ENCODE measurements at regions not wholly inside any gene's neighbourhood (a gene's known extent, or its start where the extent isn't known, plus 50 kb on each side); places are given as distances from the start of the nearest gene placed in this dataset.

DNA sequence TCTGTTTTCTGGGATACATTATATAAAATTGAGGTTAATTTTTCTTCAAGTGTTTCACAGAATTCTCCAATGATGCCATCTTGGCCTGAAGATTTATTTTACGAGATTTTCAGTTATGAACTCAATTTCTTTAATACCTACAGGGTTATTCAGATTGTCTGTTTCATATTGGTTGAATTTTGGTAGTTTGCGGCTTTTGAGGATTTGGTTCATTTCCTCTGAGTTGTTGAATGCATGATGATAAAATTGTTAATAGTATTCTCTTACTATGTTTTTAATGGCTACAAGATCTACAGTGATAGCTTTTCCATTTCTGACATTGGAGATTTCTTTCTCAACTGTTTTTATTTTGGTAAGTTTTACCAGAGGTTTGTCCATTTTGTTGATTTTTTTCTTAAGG, 63.9 kb upstream of the PTPRG start:
- TF ChIP-seq EZH2 (IDR thresholded peaks at IDR 0.05; ENCODE audit: low read length, missing control alignments), result no peak
- TF ChIP-seq, protein P1, sequence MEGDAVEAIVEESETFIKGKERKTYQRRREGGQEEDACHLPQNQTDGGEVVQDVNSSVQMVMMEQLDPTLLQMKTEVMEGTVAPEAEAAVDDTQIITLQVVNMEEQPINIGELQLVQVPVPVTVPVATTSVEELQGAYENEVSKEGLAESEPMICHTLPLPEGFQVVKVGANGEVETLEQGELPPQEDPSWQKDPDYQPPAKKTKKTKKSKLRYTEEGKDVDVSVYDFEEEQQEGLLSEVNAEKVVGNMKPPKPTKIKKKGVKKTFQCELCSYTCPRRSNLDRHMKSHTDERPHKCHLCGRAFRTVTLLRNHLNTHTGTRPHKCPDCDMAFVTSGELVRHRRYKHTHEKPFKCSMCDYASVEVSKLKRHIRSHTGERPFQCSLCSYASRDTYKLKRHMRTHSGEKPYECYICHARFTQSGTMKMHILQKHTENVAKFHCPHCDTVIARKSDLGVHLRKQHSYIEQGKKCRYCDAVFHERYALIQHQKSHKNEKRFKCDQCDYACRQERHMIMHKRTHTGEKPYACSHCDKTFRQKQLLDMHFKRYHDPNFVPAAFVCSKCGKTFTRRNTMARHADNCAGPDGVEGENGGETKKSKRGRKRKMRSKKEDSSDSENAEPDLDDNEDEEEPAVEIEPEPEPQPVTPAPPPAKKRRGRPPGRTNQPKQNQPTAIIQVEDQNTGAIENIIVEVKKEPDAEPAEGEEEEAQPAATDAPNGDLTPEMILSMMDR (conservative IDR thresholded peaks at IDR 0.05 in 1 of 2, IDR thresholded peaks at IDR 0.05 in 1 of 2; ENCODE audit: low read depth in 1 of 2, low read length in 2 of 2), result no peak

Data from fibroblast of lung (primary cell).